HG03378 (cell line): ENCODE measurements at regions not wholly inside any gene's neighbourhood (a gene's known extent, or its start where the extent isn't known, plus 50 kb on each side); places are given as distances from the start of the nearest gene placed in this dataset.
"Not testable (repeated sequence)": the region's sequence is repeated elsewhere in the genome, so short reads cannot be mapped to it uniquely, and the experiment has no call there.

ENCODE experiments used
- ATAC-seq: cut with Tn5 transposase; IDR thresholded peaks from one replicate; pipeline ENCODE4 v1.9.1; 2021; ENCODE audit warnings: mild to moderate bottlenecking, moderate library complexity; ENCODE audit not compliant: unreplicated experiment

DNA sequence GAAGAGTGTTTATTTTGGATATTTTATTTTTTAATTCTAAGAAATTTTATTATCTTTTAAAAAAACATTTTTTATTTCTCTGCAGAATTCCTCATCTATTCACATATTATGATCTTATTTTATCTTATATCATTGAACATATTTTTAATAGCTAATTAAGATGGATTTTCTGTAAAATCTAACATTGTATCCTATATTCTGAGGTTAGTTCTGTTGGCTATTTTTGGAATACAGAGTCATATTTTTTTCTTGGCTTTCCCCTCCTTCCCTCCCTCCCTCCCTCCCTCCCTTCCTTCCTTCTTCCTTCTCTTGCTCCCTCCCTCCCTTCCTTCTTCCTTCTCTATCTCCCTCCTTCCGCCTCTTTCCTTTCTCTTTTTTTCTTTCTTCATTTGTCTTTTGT lies 2326.6 kb upstream of the RAG2 start:
- ATAC-seq: no peak

DNA sequence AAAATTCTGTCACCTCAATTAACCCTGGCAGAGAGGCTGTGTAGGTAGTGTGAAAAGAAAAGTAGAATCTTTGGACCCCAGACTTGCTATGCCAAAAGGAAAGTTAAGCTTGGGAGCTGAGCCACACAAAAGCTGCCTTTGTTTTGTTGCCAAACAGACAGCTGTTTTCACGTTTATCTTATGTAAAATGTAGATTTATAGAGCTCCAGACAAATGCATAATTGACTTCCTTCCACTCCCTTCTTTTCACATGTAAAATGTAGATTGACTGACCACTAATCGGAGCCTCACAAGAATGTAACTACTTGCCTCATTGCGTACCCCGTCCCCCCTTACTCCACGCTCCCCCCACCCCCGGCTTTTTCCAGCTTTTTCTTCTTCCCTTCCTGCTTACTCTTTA lies 2302.2 kb upstream of the RAG2 start:
- no peak for ATAC-seq

DNA sequence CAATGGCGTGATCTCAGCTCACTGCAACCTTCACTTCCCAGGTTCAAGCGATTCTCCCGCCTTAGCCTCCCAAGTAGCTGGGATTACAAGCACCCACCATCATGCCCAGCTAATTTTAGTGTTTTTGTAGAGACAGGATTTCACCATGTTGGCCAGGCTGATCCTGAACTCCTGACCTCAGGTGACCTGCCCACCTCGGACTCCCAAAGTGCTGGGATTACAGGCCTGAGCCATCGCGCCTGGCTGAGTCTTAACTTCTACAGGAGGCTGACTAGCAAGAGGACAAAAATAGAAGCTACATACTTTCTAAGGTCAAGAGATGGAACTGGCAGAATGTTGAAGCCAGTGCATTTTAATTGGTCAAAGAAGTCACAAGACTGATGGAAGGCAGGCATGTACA lies 2296.2 kb upstream of the RAG2 start:
- not testable (repeated sequence) for ATAC-seq

DNA sequence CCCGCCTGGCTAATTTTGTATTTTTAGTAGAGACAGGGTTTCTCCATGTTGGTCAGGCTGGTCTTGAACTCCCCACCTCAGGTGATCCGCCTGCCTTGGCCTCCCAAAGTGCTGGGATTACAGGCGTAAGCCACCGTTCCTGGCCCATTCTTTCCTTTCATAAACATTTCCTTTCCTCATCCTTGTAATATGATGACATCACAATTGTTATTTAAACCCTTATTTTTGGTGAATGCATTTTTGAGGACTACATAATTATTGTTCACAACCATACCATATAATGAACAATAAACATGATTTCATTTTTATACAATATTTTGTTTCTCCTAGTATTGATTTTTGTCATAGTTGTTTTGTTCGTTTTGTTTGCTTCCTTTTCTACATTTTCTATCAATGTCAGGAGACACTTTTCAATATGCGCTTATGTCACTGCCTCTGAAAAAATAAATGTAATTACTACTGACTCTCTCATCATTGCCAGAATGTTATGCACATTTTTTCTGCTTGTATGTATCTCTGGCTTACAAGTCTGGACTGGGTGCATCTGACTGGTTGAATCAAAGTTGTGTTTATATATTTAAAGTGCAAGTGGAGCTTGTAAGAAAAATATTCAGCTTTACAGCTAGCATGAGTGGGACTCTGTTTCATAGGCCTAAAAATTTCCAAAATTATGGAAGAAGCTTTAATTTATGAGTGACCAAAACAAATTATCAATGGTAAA lies 2286.3 kb upstream of the RAG2 start:
- no peak for ATAC-seq

DNA sequence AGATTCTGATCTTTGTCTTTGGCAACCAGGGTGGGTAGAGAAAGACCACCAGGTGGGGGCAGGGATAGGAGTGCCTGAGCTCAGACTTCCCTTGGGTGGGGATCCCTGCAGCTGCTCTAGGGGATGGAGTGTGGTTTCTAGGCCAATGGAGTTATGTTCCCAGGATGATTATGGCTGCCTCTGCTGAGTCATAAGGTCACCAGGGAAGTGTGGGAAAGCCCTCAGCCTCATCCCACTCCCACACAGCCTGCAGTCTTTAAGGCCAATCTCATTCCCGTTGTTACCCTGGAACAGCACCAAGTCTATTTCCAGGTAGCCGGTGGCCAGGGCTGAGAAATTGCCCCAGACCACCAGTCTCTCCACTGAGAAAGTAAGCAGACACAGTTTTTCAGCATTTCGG lies 2269.3 kb upstream of the RAG2 start:
- ATAC-seq: no peak

DNA sequence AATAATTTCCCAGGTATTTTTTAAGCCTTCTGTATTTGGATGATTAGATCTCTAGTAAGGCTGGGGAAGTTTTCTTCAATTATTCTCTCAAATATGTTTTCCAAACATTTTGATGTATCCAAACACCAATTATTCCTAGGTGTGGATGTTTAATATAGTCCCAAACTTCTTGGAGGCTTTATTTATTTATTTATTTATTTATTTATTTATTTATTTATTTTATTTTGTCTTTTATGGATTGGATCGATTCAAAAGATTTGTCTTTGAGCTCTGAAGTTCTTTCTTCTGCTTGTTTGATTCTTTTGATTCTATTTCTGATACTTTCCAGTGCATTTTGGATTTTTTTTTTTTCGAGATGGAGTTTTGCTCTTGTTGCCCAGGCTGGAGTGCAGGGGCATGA lies 2267.9 kb upstream of the RAG2 start:
- ATAC-seq: no peak

DNA sequence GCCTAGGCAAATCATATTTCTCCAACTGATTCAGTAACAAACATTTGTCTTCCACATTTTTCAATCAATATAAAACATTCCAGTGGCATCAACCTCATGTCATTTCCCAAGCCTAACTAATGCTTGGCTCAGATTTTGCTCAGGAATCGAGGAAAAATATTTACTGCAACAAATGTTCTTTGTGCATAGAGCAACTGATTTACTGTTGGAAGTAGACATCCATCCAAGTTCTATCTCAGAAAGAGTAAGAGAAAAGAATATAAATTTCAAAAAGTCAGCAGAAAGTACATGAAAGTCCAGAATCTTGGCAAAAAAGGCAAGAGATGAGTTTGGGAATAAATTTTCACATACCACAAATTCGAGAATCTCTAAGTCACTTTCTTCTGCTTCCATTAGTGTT lies 2245.0 kb upstream of the RAG2 start:
- ATAC-seq: no peak

DNA sequence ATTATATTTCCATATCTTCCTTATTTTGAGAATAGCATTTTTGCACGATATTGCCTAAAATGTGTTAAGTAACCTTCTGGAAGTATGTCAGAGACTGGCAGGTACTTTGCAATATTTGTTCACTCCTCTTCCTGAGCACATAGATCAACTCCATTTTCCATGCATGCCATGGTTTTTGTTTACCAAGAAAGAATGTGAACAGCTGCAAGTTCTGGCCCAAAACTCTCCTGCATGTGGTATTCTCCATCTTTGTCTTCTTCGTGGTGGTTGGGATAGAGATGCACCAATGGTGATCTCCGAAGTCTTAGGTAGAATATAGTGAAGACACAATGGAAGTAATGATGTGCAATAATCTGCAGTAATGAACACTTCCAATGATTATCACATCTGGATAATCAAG lies 2241.0 kb upstream of the RAG2 start:
- no peak for ATAC-seq

DNA sequence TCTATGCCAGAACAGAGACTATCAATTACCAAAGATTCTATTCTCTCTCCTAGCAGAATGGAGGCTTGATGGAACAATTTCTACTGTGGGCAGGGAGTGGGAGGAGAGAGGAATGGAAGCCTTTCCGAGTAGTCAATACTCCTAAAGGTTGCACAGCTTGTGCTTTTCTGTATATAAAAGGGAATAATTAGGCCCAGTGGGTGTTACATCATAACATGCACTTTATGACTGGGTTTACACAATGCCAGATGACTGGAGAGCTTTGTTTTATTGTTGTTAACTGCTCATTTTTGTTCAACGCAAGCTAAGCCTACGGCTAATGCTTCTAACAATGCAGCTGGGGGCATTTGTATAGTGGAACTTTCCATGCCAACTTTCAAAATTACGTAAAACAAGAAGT lies 2237.9 kb upstream of the RAG2 start:
- ATAC-seq: no peak

DNA sequence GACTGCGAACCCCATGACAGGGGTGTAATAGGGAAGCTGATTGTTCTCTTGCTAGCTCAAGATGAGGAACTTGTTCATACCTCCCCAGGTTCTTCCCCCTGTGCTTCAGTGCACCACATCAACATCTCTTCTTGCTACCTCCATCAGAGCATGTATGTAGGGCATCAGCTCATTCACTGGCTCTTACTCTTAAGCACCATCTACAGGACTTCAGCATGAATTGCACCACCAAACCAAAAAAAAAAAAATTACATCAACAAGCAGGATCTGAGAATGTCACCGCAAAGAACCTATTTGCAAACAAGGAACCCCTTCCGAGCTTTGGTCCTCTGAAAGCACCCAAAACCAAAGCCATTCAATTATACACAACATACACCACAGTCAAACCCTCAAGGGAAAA lies 2226.5 kb upstream of the RAG2 start:
- no peak for ATAC-seq

DNA sequence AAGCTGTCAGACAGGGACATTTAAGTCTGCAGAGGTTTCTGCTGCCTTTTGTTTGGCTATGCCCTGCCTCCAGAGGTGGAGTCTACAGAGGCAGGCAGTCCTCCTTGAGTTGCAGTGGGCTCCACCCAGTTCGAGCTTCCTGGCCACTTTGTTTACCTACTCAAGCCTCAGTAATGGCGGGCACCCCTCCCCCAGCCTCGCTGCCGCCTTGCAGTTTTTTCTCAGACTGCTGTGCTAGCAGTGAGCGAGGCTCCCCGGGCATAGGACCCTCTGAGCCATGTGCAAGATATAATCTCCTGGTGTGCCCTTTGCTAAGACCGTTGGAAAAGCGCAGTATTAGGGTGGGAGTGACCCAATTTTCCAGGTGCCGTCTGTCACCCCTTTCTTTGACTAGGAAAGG lies 2223.8 kb upstream of the RAG2 start:
- not testable (repeated sequence) for ATAC-seq

DNA sequence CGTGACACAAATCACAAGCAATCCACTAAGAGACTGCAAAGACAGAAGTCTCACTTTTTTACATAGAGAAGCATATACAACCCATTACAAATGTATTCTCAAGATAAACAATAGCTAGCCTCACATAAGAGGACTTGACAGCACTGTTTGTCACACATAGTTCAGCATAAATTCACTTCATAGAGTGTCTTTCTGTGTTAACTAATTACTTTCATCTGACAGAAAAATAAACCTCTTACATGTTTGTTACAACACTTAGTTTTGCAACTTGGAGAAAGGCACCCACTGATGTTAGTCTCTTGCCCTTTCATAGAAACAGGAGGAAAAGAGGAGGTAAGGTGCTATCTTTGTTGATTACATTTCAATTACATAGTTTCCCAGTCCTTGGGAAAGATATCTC lies 2221.9 kb upstream of the RAG2 start:
- ATAC-seq: no peak

DNA sequence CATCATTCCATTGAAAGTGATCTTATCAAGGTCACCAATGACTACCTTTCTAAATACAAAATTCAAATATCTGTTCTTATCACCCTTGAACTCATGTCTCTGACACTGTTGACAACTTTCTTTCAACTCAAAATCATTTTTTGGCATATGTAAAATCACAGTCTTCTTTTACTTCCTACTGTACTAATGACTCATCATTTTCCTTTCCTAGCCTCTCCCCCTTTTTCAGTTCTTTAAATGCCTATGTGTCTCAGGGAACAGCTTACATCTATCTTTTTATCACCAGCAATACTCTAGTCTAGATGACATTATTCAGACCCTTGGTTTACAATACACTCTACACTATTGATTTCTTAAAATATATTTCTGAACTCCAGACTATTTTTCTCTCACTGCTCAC lies 2220.7 kb upstream of the RAG2 start:
- ATAC-seq: no peak

DNA sequence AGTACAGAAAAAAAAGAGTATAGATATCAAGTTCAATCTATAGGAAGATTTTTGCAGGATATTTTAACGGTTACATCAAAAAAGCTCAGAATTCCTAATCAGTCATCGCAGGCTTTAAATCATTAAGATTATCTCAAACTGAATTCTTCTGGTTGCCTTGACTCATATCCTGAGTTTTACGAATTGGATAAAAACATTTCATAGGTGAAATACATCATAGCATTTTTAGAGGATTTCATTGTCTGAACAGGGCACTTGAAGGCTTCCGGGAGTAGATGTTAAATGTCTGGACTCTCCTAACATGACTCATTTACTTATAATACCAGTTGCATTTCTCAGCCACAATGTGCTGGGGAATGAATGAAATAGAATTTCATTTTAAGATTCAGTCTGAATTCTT lies 2216.6 kb upstream of the RAG2 start:
- no peak for ATAC-seq

DNA sequence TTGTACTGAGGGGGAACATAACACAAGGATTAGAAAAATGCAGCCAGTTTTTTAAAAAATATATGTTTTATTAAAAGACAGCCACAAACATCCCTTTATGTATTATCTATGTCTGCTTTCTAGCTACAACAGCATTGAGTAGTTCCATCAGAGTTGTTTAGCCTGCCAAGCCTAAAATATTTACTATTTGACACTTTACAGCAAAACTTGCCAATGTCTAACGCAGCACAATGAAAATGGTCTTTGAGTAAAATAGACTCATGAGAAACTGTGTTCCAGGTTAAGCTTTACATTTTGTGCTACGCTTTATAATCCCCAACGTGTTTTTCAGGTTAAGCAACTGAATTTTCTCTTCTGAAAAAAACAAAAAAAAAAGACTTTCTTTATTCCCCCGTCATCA lies 2211.5 kb upstream of the RAG2 start:
- no peak for ATAC-seq

DNA sequence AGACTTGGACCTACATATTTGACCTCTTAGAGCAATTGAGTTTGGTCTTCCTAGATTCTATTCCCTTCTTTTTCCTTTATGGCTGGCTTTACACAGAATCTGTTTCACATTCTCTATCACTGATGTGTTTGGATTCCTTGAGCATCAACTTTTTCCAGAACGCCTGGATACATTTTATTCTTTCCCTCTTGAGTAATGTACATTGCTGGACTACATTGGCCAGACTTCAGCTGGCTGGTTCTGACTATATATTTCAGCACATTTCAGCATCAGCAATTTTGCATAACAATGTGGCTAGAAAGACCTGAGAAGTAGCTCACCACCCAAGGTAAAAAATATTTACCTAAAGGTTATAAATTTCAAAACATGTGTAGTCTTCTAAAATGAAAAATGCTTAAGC lies 2198.2 kb upstream of the RAG2 start:
- ATAC-seq: no peak

DNA sequence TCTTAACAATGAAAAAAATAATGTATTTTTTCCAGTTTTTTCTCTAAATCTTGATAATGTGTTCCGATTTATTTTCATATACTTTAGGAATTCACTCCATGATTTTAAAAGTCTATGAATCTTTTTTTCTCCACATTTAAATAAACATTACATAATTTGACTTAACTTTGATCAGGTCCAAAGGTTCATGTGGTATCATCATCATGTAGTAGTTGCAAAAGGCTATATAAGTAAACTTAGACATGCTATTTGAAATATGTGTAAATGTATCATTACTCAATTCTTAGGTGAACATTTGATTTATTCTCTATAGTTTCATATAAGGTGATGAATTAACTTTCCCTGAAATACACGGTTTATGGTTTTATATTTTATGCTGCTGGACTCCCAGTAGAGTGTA lies 2197.0 kb upstream of the RAG2 start:
- no peak for ATAC-seq

DNA sequence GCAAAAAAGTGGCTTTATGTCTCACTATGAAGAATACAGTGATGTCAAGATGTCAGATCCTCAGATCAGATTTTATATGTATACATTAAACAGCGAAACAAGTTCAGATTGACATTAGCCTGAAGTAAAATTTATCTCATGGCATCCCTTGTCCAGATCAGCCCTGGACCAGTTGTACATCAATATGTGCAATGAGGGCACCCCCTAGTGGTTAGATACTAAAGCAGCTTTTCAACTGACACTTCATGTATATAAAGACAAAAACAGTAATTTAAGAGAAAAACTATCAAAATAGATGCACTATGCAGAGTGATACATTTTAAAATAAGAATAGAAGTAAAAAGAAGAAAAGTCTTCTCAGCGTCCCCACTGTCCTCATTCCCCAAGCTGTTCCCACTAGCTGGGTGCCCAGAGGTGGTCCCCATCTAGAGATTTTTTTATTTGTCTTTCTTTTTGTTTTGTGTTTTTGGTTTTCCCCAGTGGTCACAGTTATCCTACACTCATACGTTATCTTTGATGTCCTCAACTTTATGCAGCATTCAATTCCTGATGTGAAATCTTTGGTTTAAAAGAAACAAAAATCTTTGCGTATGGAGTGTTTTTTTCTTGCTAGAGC lies 2193.4 kb upstream of the RAG2 start:
- peak; percentile 87 for ATAC-seq

DNA sequence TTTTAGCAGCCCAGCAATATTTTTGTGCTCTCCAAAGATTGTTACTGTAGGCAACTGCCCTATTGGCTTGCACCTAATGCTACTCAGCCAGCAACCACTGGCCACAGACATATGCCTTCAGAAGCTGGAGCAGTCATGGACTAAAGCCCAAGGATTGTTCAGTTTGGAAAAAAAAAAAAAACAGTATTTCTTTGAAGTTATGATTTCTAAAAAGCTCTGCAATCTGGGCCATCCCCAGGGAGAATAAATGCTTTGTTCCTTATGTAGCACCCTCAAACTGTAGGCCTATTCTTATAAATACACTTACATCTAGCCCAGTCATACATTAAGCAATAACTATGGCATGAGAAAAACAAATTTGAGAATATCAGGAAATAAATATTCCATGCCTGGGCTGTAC lies 2190.5 kb upstream of the RAG2 start:
- no peak for ATAC-seq

DNA sequence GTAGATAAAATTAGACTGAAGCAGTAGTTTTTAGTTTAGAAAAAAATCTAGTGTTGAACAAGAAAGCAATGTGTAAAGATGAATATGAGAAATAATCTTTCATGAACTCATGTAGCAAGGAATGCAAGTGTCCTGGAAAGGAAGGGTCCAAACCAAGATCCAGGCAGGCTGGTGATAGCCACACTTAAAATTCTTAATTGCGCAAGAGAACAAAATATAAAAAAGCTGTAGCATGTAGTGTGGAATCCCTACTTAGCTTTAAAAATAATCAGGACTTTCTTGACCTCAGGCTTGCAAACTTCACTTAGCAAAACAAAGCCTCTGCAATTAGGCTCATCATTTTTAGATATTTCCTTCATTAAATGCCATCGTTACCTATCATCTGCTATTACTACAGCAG lies 2186.1 kb upstream of the RAG2 start:
- ATAC-seq: no peak

DNA sequence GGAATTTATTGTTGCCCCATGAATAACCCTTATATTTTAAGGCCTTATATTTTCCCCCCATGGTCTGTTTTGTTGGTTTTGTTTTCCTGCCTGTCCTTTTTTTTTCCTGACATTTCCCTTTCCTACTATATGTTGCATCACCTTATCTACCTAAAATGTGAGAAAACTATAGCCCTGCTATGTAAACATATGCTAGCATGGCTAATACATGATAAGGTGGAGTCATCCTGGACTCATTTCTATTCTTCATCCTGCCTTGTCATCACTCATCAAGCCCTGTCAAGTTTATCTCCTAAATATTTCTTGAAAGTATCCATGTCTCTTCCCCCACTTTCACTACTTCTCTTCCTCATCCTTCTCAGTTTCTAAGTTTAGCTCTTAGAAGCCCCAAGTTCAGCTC lies 2168.8 kb upstream of the RAG2 start:
- no peak for ATAC-seq

DNA sequence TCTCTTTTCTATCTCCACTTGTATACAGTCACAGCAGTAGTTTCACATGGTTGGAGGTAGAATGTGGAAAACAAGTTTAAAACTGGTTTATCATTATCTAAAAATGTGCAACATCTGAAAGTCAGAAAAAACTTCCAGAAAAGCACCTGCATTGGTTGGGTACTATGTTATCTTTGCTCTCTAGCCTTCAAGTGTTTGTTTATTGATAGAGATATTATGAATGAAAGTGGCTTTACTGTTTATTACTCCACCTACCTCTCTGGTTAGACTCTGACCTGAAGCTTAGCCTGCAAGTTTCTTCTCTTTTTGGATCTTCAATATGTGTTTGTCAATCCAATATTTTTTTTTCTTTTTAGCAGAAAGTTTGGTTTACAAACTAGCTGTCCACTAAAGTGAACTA lies 2161.4 kb upstream of the RAG2 start:
- no peak for ATAC-seq

DNA sequence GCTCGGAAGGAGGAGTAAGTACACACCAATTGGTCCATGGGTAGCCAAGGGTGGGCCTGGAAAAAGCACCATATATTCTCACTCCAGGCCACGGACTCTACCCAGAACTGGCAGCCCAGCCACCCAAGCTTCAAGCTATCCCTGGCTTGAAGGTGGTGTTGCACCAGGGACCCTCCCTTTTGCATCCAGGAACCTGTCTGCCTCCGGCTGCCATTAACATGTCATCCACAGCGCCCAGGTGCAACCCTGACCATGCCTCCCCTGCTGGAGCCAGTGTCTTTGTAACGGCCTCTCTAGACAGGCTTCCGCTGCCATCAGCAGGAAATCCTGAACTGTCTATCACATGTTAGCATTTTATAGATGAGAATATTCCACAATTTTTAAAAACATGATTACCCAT lies 2158.5 kb upstream of the RAG2 start:
- ATAC-seq: no peak
